Liver (tissue), 3 donors: ENCODE measurements at regions not wholly inside any gene's neighbourhood (a gene's known extent, or its start where the extent isn't known, plus 50 kb on each side); places are given as distances from the start of the nearest gene placed in this dataset.

Experiments
- ATF3 ChIP-seq: IDR thresholded peaks from 2 replicates; pipeline ENCODE4 v1.6.1; 2016; ENCODE audit warnings: antibody characterized with exemption
- CTCF ChIP-seq: fragments of 150-350 bp; IDR thresholded peaks from 2 replicates; pipeline ENCODE4 v1.5.1; 2017; ENCODE audit warnings: improper control_type of control experiment, low read depth, low read length; ENCODE audit not compliant: missing input control
- FOXA1 ChIP-seq: IDR thresholded peaks from 2 replicates; pipeline ENCODE4 v1.6.1; 2016; ENCODE audit warnings: antibody characterized with exemption
- HNF4A ChIP-seq, 2 donors: conservative IDR thresholded peaks; 2 replicates each; pipeline ENCODE4 v1.6.1; 2016; ENCODE audit warnings: antibody characterized with exemption in 2 of 2, mild to moderate bottlenecking in 2 of 2
- MAX ChIP-seq: IDR thresholded peaks from 2 replicates; pipeline ENCODE4 v1.6.1; 2016; ENCODE audit warnings: antibody characterized with exemption
- NR2F2 ChIP-seq: IDR thresholded peaks from 2 replicates; pipeline ENCODE4 v1.6.1; 2016; ENCODE audit warnings: antibody characterized with exemption
- SP1 ChIP-seq: IDR thresholded peaks from 2 replicates; pipeline ENCODE4 v1.6.1; 2018; ENCODE audit warnings: antibody characterized with exemption, mild to moderate bottlenecking
- TAF1 ChIP-seq: conservative IDR thresholded peaks from 2 replicates; pipeline ENCODE4 v1.6.1; 2016; ENCODE audit warnings: antibody characterized with exemption, mild to moderate bottlenecking
- YY1 ChIP-seq: IDR thresholded peaks from 2 replicates; pipeline ENCODE4 v1.6.1; 2016; ENCODE audit warnings: antibody characterized with exemption, mild to moderate bottlenecking
- ZBTB33 ChIP-seq: IDR thresholded peaks from 2 replicates; pipeline ENCODE4 v1.6.1; 2016; ENCODE audit warnings: antibody characterized with exemption
- donor health status: healthy.
- donor health status: healthy.

GRCh38 chr3:29202378-29202777, 78.5 kb upstream of the RBMS3 start:
- no peak for TF ChIP-seq FOXA1
- TF ChIP-seq CTCF, result no peak
- TF ChIP-seq YY1, result no peak
- TF ChIP-seq MAX, result no peak
- no peak for TF ChIP-seq SP1
- no peak for TF ChIP-seq ATF3
- no peak for TF ChIP-seq TAF1
- TF ChIP-seq NR2F2, result no peak
- TF ChIP-seq HNF4A (conservative IDR thresholded peaks at IDR 0.05), result no peak
- no peak for TF ChIP-seq ZBTB33
